GM04504 (cell line): ENCODE measurements at regions not wholly inside any gene's neighbourhood (a gene's known extent, or its start where the extent isn't known, plus 50 kb on each side); places are given as distances from the start of the nearest gene placed in this dataset.

Experiments
- DNase-seq: peaks from one replicate; pipeline ENCODE4 v3.0.0-alpha.2; 2012; ENCODE audit warnings: low read depth

GRCh38 chr4:107166181-107166580 is 130.1 kb upstream of the DKK2 start:
- DNase-seq = no peak

GRCh38 chr4:107164962-107165475 is 128.9 kb upstream of the DKK2 start:
- DNase-seq = no peak

- DNase-seq = no peak
These were observed 120.3 kb upstream of the DKK2 start for GRCh38 chr4:107156443-107156842.

DNA sequence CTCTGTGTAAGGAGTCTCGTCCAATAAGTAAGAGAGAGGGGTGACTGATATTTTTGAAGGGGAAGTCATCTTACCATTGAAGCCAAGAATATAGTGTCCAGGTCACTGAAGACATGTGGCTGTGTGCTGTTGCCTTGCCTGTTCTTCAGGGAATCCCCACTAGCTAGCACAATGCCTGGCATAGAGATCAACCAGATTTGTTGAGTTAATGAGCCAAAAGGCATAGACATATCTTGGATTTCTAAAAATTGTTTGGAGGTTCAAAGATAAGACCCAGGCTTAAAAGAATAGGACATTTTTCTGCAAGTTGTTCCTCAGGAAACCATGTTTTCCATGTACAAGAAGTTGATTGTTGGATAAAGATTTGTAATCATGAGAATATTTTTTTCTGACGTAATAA is 119.3 kb upstream of the DKK2 start:
- DNase-seq = no peak

DNA sequence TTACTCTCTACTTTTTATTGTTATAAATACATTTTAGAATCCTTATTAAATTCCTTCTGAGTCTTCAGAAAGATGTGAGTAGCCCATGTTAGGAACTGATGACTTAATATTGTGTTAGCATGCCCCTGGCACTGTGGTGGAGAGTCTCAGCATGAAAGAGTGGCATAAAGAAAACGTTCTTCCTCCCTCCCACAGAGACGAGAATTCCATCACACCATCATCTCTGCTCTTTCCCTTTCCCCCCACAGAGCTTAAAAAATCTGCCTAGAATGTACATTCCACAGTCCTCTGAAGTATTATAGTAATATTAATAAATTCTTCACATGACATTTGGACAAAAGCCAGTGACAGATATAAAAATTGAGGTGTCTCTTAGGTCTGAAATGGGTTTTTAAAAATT is 117.8 kb upstream of the DKK2 start:
- no peak for DNase-seq

DNA sequence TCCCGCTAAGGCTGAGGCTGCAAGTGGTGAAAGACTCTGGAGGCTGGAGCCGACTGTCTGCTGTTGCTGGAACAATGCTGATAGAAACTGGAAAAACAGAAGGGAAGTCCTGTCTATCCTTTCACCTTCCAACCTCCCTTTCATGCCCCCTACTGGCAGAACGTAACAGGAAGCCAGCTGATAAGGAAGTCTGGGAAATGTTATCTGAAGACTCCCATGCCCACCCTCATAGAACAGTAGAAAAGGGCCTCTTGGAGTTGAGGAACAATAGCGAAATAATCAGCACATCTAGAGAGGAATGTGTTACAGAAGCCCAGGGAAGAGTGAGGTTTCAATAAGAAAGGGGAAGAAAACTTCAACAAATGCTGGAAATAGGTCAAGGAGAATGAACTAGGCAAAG is 117.1 kb upstream of the DKK2 start:
- no peak for DNase-seq

- DNase-seq = no peak
These were observed 115.1 kb upstream of the DKK2 start for GRCh38 chr4:107151173-107151572.

GRCh38 chr4:107148904-107149303 is 112.8 kb upstream of the DKK2 start:
- DNase-seq = no peak

DNA sequence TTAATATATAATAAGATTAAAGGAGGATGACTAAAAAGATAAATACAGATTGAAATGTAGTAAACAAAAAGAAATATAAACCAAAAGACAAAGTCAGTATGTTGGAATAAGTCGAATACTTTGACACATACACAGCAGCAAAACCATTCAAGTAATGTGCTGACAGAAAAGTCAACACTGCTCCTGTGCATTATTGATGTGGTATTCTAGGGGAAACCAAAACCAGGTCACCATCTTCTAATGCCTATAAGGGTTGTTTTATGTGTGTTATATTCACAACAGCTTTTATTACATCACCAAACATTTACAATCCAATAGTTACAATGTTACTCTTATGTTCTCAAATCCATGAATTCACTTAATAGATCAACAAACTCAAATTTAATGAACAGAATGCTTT is 111.8 kb upstream of the DKK2 start:
- no peak for DNase-seq

DNA sequence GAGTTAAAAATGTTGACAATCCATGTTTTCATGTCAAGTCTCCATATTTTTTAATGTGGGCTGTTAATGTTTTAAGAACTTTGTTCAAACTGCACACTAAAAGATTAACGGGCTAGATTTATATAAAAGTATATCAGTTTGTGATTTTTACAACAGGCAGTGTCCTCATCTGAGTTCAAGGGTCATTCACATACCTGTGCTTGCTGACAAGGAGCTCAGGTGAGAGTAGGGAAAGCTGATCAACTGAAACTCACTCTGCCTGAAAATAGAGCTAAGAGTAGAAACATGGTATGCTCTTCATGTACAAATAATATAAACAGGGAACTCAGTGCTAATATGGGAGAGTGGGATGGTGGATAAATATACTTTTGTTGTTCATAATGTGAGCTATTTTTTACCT is 102.3 kb upstream of the DKK2 start:
- no peak for DNase-seq

GRCh38 chr4:107133965-107134653 is 98.0 kb upstream of the DKK2 start:
- DNase-seq = no peak

GRCh38 chr4:107131295-107131694 is 95.2 kb upstream of the DKK2 start:
- no peak for DNase-seq

- no peak for DNase-seq
These were observed 94.0 kb upstream of the DKK2 start for GRCh38 chr4:107130157-107130556.

DNA sequence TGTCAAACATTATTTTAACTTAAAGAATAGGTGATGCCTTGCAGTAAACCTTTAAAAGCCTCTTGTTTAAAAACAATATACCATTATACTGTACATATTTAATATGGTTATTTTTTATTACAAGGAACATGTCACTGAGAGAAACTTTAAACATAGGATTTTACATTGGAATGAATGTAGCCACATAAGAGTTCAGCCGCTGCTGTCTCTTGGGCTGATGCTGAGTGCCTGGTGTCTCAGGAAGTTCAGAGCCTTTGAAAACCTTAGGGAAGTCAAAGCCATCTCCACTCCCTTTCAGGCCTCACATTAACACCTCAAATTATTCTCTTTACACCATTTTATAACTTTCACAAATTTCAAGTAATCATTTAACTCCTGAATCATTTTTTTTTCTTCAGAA is 93.5 kb upstream of the DKK2 start:
- no peak for DNase-seq

DNA sequence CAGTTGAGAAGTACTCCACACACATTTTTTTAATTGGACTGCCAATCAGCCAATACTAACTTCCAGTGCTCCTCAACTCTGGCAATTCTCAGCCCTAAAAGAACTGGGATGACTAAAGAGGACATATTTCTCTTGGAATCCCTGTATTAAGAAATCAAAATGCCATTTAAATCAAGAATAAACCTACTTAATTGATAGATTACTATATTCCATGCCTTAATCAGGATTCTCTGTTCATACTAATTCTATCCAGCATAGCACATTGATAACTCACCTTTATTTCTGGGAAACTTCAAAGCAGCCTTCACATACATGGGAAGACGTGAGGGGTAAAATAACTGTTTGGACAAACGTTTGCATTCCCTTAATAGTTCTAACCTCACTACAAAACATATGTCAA is 93.0 kb upstream of the DKK2 start:
- no peak for DNase-seq

- DNase-seq = no peak
These were observed 92.0 kb upstream of the DKK2 start for GRCh38 chr4:107128116-107128515.

- peak; percentile 10 for DNase-seq
These were observed 89.4 kb upstream of the DKK2 start for GRCh38 chr4:107125496-107125895.

DNA sequence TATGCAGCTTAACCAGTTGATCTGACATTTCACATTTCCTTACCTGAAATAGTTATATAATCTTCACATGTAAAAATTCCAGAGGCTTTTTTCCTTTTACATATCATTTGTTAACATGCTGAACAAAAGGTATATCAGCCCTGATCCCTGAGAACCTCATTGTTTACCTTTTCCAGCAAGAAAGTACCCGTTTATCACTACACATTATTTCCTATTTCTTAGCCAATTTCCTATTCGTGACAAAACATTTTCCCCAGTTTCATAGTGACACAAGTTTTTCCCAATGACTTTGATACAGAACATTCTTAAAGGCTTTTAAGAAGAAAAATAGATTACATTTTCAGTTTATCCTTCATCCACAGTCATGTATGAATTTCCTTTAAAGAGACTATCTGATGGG is 86.6 kb upstream of the DKK2 start:
- DNase-seq = no peak

DNA sequence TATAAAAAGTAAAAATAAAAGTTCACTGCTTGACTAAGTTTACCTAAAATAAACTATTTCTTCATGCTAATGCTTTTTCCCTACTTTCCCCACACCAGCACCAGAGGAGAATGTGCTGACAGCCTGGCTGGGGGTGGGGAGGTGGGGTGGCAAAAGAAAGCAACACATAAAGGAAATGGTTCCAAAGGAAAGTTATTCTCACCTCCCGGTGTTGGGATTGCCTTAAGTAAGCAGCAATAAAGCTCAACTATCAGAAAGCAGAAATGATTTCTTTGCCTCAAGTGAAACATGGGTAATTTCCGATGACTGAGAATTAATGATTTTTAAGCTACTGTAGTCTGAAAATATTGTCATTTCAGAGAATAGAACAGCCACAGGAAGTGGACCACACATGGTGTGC is 84.5 kb upstream of the DKK2 start:
- no peak for DNase-seq

DNA sequence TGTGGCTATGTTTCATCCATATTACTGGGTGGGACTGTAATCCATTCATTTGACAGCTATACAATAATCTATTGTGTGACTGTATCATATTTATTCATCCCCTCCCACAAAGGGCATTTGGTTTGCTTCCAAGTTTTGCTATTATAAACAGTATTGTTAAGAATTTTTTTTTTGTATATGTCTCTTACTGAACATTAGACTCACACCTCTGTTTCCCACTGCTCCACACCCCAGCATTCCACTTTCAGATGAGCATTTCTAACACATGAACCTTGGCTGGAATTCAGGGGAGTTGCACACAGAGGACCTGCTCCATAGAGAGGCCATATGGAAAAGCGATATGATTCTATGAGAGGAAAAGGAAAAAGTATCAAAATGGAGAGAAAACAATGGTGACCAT is 81.6 kb upstream of the DKK2 start:
- DNase-seq = no peak

DNA sequence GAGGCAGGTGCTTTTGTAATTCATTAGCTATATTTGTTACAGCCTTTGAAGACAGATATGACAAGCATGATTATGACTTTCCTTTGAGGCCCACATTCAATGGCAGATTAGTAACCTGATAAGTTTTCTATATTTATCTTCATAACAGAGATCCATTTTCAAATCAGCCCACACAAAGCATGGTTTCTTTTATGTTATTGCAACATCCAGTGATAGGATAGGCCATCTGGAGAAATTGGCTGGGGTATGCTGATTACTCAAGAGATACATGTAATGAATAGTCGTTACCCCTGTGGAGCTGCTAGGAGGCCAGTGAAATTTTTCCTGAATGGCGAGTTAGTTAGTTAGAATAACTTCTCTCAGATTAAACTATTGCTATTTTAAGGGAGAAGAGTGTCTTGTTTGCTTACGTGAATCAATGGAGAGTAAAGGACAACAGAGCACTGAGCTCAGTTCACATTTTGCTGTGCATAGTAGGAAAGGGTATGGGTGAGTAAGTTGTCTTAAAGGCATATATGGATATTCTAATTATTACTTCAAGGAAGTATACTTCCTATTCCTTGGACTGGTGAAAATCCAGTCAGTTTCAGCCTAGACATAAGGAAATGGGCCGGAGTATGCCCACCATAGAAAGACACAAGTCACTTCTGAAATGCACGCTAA is 79.2 kb upstream of the DKK2 start:
- peak; percentile 15 for DNase-seq

DNA sequence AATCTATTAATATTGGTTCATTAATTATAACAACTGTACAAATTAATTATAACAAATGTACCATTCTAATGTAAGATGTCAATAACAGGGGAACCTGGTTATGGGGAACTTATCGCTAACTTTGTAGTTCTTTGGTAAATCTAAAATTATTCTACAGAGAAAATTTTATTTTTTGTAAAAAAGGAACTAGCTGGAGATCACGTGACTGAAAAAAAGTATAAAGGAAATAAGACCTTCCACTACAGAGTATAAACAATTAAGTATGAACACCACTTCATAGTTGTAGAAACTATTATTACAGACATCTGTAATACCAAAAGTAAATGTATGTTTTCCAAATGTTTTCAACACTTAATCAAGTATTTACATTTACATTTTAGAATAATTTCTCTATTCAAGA is 77.9 kb upstream of the DKK2 start:
- DNase-seq = no peak

GRCh38 chr4:107098401-107098800 is 62.3 kb upstream of the DKK2 start:
- no peak for DNase-seq

DNA sequence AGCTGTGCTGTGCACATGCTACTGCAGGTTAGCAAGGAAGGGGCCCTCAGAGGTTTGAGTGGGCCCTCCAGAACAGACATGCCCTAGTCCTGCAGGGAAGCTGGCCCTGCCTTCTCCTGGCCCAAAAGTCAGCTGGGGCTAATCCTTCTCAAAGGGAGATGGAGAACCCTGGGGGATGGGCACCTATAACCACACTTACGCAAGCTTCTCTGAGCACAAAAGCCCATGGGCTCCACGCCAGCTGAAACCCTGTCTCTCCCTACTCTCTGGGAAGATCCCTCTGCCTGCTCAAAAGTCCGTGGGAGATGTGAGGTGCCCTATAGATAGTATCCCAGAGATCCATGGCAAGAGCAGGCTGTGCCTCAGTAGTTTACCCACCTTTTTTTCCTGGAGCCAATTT is 58.9 kb upstream of the DKK2 start:
- DNase-seq = no peak
